Neural cell (in vitro differentiated cells): ENCODE measurements at regions not wholly inside any gene's neighbourhood (a gene's known extent, or its start where the extent isn't known, plus 50 kb on each side); places are given as distances from the start of the nearest gene placed in this dataset.

Experiments used
- CTCF ChIP-seq: fragments of 450-650 bp; IDR thresholded peaks from 2 replicates; pipeline ENCODE4 v1.5.1; 2014; ENCODE audit warnings: antibody characterized with exemption, mild to moderate bottlenecking, moderate library complexity; ENCODE audit not compliant: poor library complexity, severe bottlenecking
- EP300 ChIP-seq: fragments of 450-650 bp; conservative IDR thresholded peaks from 2 replicates; pipeline ENCODE4 v1.6.1; 2014; ENCODE audit warnings: antibody characterized with exemption, mild to moderate bottlenecking, moderate library complexity; ENCODE audit not compliant: poor library complexity, severe bottlenecking
- EZH2 ChIP-seq: fragments of 200-600, 300-800 bp; shearing (Covaris generic), sonication (generic); IDR thresholded peaks from 2 replicates; pipeline ENCODE4 v1.6.1; 2014; ENCODE audit warnings: antibody characterized with exemption, low read length, borderline replicate concordance, mild to moderate bottlenecking; ENCODE audit not compliant: insufficient read depth, poor library complexity, severe bottlenecking
- MXI1 ChIP-seq: fragments of 450-650 bp; conservative IDR thresholded peaks from 2 replicates; pipeline ENCODE4 v1.6.1; 2014; ENCODE audit warnings: antibody characterized with exemption, mild to moderate bottlenecking; ENCODE audit not compliant: poor library complexity, severe bottlenecking
- POLR2AphosphoS5 ChIP-seq: IDR thresholded peaks from 2 replicates; pipeline ENCODE4 v1.6.1; 2012
- RAD21 ChIP-seq: fragments of 450-650 bp; conservative IDR thresholded peaks from 2 replicates; pipeline ENCODE4 v1.6.1; 2014; ENCODE audit warnings: antibody characterized with exemption, mild to moderate bottlenecking, moderate library complexity
- REST ChIP-seq: IDR thresholded peaks from 2 replicates; pipeline ENCODE4 v1.6.1; 2012; ENCODE audit warnings: borderline replicate concordance
- TAF1 ChIP-seq: IDR thresholded peaks from 2 replicates; pipeline ENCODE4 v1.6.1; 2012; ENCODE audit warnings: low read depth

- TF ChIP-seq EZH2 (no peak), CTCF (no peak), EP300 (no peak), REST (no peak), POLR2AphosphoS5 (no peak), RAD21 (no peak), MXI1 (no peak), TAF1 (no peak)
Observed at GRCh38 chr16:88131256-88131655, 180.0 kb downstream of the BANP start.
